Adrenal gland (tissue), 5 donors: ENCODE measurements at regions not wholly inside any gene's neighbourhood (a gene's known extent, or its start where the extent isn't known, plus 50 kb on each side); places are given as distances from the start of the nearest gene placed in this dataset.

Experiments
- CTCF ChIP-seq, 6 experiments: fragments of 450-650 bp in 4 of 6; fragments of 200-600 bp in 2 of 6; sonication (generic) in 1 of 6; IDR thresholded peaks; 1 replicate in 5 of 6; 2 replicates in 1 of 6; pipeline versions ENCODE4 v1.5.1 to v1.8.0; 2016 to 2021; ENCODE audit warnings: antibody characterized with exemption in 6 of 6, mild to moderate bottlenecking in 2 of 6, moderate library complexity in 1 of 6
- POLR2A ChIP-seq, 2 donors: fragments of 450-650 bp; IDR thresholded peaks; one replicate each; pipeline ENCODE4 v1.6.1; 2017; ENCODE audit warnings: antibody characterized with exemption in 2 of 2, mild to moderate bottlenecking in 2 of 2, moderate library complexity in 1 of 2
- donor health status: DM: no; HTN: no; CAD: no.

DNA sequence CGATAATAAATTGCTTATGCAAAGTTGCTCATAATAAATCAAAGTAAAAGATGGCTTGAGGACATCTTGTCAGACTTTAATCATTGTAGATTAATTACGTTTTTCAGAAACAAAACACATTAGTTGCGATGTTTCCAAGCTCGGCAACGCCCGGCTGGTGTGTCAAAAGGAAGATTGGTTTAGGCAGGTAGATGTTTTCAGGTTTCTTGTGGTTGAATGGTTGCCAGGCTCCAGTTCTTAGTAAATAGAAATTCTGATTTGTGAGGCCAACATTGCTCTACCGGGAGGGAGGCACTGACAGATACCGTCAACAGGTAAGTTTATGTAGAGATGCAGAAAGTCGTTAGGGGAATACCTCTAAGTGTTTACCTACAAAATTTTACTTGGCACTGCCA, 280.3 kb downstream of the NPR3 start:
- TF ChIP-seq CTCF (IDR thresholded peaks at IDR 0.05) (no peak), POLR2A (IDR thresholded peaks at IDR 0.05) (no peak)
